ENCODE measurements at regions not wholly inside any gene's neighbourhood (a gene's known extent, or its start where the extent isn't known, plus 50 kb on each side); places are given as distances from the start of the nearest gene placed in this dataset.

- TF ChIP-seq CTCF (IDR thresholded peaks at IDR 0.05) (no peak), POLR2A (IDR thresholded peaks at IDR 0.05; ENCODE audit: low read depth) (no peak), EP300 (IDR thresholded peaks at IDR 0.05) (no peak)
These were observed 329.4 kb upstream of the AGA start for GRCh38 chr4:177771645-177772044.

Measured in esophagus muscularis mucosa (tissue), 4 donors.